Hematopoietic multipotent progenitor cell treated with erythropoietin and hydrocortisone succinate and interleukin-3 and kit ligand, for 4 days (in vitro differentiated cells): ENCODE measurements at regions not wholly inside any gene's neighbourhood (a gene's known extent, or its start where the extent isn't known, plus 50 kb on each side); places are given as distances from the start of the nearest gene placed in this dataset.

Experiments used
- DNase-seq: peaks from one replicate; pipeline ENCODE4 v3.0.0-alpha.2; 2015

DNA sequence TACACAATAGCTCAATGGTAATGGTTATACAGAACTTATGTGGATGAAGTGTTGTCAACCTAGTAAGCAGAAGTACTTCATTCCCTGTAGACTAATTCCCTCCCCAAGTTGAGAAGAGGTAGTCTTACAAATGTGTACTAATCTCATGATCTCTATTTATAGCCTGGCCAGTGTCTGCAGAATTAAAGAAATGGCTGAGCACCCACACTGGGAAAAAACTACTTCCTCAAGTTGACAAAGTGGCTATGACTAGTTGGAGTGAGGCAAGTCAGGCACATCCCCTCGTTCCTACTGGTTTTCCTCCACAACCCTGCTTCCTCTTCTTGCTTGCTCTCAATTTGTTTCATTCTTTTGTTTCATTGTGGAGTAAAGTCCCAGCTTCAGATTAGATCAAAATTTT, 566.7 kb upstream of the ZNF717 start:
- DNase-seq, result no peak

DNA sequence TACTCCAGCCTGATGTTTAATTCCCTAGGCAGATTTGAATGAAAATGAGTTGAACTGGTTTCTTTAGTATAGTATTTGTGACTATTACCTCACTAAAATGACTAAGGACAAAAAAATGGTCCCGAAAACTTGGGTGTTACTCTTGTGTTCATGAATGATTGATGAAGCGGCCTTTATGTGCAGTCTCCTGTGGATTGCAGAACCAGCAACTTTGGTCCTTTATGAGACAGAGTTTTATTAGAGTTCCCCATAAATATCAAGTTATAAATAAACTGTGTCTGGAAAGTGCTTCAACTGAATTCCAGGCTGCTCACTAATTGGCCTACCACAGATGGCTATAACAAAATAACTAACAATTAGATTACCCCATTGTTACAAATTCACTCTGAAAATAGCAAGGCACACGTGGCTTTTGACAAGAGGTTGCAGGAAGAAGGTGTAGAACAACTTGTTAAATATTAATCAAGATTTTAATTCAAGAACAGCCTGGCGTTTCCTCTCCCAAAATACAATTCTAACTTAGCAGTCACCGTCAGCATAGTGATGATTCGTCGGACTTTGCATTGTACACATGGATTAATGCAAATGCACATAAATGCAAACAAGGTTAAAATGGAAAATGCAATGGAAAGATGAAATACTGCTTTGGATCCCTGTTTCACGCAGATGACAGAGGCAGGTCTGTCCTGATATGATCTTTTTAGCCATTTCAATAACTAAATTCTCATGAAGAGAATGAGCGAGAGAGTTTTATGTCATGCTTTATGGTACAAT, 567.3 kb upstream of the ZNF717 start:
- no peak for DNase-seq

DNA sequence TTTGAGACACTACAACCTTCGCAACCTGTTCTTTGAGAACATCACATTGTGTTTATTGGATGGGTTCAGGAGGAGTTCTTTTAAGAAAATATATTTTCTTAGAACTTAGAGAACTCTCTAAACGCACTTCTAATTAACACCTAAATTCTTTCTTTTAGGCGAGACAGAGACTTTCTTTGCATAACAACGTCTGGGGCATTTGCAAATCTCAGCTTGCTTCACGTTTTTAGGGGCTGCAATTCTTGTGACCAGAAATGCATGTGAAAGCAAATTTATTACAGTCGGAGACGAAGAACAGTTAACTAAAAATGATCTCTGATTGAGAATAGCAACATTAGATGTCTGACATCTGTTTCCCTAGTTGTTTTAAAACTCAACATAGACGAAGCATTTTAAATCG, 568.3 kb upstream of the ZNF717 start:
- DNase-seq, result no peak

DNA sequence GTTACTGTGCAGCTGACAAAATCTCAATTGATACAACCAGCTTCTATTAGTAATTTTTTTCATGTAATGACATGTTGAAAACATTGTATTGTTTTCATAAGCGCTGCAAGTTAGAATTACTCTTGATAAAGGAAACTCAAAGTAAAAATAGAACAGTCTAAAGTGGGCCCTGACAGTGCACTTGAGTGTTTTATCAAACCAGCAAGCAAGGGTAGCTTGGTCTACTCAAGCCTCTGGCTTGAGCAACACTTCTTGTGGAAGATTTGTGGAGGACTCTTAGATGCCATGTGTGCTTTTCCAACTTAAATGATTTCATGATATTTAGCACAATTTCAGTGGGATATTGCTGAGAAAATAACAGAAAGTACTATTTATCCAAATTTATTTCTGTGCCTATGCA, 575.7 kb upstream of the ZNF717 start:
- no peak for DNase-seq

DNA sequence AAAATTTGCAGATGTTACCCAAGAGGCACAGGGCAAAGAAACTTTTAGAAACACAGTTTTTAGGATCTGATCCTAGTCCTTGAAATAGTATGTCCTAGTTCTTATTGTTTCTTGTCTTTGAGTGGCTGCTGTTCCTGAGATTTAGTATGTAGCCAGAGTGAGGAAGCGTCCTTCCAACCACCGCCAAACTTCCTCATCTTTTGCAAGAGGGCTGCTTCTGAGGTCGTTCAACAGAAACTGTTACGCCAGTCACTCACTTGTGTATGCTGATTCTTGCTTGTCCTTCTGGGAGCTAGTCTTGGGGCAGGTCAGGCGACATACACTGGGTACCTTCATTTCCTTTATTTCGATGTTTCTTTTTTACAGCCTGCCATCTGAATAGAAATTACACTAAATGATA, 577.3 kb upstream of the ZNF717 start:
- DNase-seq, result no peak

DNA sequence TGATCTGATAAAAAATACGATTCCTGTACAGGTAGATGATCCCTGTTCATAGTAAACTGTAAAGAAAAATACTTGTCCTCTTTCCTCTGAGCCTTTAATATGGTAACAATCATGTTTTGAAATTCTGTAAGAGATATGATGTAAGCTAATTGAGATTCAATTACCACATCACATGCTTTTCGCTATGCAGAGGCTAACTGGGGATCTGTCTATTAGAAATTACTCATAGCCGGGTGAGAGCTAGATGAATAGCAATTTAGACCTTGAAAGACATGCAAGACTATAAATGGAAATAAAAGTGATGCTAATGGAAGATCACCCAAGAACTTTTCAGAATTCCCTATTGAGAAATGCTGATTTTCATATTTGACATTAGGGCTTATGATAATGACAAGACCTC, 579.9 kb upstream of the ZNF717 start:
- no peak for DNase-seq

DNA sequence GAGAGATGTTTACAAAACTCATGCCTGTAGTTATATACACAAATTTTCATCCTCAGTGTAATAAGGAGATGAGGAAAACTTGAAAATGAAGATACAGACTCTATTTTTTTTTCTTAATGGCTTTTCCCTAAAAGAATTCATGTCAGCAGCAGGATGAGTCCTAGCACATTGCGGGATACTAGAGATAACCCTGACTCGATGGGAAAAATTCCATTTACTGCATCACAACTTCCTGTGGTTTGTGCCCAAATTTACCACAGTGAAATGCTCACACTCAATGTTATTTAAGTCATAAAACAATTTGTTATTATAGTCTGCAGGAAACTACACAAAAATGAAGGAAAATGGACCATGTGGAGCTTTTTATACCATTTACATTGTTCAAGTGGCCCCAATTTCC, 581.9 kb upstream of the ZNF717 start:
- DNase-seq, result no peak

DNA sequence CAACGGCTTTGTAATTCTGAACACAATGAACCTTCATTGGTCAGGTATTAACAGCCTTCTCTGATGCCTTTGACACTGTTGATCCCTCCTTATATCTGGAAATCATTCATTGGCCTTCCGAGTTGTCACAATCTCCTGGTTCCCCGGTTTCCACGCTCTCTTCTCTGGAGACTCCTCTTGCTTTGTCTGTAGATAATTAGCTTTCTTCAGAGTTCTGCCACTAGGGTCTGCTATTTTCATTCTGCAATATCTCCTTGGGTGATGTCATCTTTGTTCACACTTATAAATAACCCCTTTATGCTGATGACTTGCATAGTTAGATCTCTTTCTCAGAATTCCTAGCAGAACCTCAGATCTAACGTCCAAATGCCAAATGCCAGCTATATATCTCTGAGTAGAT, 583.8 kb upstream of the ZNF717 start:
- DNase-seq, result peak; percentile 7

DNA sequence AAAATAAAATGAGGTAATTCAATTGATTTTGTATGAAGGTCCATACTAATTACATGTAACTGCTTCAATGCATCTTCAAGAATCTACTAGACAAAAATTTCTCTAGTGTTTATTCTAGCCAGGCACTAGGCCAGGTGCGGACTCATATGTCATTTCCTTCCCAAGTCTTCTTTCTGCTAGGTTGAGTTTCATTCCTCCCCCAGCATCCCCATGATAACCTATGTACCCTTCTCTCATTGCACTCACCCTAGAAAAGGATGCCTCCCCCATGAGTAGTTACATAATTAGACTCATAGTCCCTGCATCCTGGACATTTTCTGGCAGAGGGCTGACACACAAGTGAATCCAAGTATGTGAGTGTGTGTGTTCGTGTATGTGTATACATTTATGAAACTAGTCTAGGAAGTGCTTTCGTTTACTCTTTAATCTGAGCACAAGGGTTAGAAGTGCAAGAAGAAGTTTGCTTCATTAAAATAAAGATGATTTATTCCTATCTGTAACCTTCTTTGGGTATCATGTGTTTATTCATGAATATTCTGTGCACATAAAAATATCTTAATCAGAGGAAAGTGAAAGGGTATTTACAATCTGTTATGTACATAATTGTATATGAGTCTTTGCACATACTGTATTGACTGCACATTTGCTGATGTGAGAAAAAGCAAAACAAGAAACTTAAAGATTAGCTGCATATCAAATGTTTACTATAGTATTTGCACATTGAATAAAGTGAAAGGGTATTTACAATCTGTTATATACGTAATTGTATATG, 585.6 kb upstream of the ZNF717 start:
- DNase-seq, result no peak

DNA sequence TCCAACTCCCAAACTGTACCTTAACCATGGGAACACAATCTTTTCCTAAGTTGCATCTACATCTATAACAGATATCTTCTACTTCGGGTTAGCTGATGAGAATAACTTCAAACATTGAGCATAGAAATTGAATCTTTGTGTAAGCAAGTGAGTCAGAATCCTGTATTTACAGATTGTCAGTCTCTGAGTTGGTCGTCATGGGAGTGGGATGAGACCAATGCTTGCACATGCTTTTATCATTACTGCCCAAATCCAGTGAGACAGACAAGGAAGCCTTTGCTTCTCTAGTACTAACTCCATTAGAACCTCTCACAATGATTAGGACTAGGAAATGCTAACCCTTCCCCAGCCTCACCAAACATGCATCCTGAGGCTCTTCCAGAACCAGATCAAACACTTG, 587.1 kb upstream of the ZNF717 start:
- DNase-seq, result no peak

DNA sequence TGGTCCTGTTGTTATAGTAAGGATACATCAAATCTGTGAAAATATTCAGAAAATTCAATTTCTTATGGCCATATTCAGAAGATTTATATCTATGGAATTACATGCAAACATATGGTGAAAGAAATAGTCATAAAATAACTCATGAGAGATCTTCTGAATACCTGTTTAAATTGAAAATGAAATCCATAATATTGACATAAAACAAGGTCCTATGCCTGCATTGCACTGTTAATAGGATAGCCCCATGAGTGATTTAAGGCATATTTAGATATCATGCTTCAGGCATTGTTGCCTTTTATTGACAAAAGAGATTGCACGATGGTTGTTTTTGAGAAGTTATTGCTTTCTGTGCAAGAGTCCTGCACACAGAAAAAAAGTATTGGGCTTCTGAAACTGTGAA, 591.7 kb upstream of the ZNF717 start:
- no peak for DNase-seq

DNA sequence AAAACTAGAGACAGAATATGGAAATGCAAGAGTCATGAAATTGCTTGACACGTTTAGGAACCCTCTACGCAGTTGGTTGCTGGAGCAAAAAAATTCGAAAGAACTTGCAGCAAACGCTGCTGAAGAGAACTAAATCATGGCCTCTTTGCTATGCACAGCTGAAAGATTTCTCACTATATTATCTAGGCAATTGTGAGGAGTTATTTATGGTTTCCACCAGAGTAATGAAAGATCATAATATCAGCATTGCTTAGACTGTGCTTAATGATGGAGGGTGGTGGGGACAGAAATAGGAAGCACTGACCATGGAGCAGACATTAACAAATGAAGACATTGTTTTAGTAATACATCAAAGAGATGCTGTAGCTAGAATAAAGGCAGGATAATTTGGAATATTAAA, 593.4 kb upstream of the ZNF717 start:
- no peak for DNase-seq

DNA sequence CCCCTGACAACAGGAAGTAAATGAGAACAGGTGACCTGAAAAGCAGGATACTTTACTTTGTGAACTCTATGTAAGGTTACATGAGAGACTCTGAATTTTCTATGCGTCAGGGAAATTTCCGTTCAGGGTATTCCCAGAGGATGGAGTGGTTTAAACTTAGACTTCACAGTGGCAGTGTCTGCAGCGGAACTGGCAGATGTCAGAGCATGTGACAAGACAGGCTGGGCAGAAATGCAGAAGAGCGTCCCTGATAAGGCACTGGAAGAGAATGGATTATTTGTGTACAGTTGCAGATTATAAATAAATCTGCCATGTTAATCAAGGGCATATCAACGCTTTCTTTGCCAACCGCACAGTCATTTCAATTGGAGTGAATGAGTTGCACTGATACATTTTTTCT, 598.4 kb upstream of the ZNF717 start:
- DNase-seq, result no peak

DNA sequence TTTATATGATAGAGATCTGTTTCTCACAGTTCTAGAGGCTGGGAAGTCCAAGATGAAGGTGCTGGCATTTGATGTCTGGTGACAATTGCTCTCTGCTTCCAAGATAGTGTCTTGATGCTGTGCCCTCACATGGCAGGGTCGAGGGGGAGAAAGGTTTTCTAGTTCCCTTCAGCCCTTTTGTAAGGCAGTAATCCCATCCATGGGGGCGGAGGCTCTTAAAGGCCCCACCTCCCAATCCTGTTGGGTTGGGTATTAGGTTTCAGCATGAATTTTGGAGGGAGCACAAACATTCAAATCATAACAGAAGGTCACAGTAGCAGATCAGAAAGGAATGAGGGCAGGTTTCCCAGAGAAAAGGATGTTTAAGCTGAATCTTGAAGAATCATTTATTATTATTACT, 601.7 kb upstream of the ZNF717 start:
- DNase-seq, result no peak

DNA sequence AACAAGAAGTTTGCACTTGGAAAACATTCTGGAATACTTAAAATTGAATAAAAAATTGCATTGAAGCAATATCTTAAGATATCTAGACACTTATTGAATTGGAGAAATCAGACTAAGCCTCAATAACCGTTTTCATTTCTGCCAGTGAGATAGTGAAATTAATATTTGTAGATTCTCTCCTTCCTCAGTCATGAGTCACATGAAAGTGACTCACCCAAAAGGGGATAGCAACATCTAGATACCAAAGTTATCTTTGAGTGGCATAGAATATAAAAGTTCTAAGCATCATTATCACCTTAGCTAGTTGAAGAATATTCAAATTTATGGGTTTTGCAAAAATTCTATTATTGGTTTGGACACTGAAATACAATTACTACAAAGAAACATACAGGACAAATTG, 614.8 kb upstream of the ZNF717 start:
- no peak for DNase-seq

DNA sequence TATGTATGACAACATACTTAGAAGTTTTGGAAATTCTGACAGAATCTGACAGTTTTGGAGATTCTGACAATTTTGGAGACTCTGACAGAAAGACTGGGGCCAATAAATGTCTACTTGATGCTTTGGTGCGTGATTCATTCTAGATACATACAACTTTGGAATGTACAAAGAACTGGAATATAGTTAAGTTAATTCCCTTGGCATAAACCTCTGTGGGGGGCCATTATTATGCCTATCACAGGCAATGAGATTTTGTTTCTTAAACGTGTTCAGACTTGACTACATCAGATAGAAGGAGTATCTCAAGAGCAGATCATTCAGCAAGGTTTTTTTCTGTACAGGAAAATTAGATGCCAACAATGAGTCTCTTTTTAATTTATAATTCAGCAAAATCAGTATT, 617.6 kb upstream of the ZNF717 start:
- no peak for DNase-seq

DNA sequence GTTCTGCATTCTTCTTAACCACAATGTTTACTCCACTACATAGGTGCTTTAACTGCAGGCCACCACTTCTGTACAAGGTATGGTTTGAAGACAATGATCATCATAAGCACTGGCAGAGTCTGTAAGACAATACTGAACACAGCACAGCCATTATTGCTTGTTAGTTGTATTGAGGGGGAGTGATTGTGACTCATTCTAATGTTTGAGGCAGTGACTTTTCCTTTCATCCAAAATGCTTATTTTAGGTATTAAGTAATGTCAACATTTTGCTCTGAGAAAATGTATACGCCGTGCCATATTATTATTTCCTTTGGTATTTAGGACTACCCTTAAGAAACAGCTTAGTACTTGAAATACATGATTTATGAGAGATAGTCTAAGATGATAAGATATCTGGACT, 618.2 kb upstream of the ZNF717 start:
- DNase-seq, result no peak

DNA sequence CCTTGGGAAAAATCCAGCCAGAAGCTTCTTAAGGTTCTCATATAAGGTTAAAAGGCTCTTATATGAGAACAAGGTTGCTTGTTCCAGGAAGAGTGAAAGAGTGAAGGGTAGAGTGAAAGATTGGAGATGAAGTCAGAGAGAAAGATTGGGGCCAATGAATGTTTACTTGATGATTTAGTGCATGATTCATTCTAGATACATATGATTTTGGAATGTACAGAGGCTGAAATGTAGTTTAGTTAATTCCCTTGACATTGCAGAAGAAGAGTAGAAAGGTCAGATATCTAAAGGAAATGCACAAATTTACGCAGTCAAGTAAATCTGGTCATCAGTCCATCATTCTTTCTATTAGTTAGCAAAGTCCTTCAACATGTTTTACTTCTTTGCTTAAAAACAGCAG, 619.8 kb upstream of the ZNF717 start:
- no peak for DNase-seq

DNA sequence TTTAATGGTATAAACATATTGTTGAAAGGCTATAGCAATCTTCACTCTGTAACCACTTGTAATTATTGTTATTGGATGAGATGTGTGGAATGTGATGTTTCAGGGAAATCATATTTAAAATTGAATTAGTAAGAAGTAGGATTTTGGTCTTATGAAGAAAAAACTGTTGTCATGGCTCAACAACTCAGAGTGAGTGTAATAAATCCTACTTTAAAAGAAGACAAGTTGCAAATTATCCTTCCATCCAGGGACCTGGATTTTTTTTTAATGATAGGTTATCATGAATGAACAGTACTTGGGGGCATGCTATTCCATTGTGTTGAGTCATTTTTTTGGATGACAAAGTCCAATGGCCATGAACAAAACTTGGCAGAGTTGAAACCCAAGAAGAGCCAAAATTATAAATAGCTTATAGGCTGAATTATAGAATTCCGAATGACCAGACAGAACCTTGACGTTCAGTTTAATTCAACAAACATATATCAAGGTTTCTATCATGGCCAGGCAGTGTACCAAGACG, 625.5 kb upstream of the ZNF717 start:
- DNase-seq, result no peak

DNA sequence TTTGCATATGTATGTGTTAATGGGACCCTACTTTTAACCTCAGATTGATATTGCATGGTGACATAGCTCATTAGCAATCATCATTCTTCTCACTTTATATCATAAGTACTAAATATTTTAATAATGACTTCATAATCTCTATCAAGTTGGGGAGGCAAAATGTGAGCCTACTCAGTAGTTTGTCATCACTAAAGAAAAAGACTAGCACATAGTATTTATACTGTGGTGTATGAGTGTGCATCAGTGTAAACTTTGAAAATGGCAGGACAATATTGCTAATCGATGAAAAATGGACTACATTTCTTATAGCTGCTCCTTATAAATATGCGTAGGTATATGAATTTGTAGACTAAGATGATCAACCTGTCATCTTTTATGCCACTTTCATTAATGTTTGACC, 624.5 kb upstream of the ROBO2 start:
- DNase-seq, result no peak

DNA sequence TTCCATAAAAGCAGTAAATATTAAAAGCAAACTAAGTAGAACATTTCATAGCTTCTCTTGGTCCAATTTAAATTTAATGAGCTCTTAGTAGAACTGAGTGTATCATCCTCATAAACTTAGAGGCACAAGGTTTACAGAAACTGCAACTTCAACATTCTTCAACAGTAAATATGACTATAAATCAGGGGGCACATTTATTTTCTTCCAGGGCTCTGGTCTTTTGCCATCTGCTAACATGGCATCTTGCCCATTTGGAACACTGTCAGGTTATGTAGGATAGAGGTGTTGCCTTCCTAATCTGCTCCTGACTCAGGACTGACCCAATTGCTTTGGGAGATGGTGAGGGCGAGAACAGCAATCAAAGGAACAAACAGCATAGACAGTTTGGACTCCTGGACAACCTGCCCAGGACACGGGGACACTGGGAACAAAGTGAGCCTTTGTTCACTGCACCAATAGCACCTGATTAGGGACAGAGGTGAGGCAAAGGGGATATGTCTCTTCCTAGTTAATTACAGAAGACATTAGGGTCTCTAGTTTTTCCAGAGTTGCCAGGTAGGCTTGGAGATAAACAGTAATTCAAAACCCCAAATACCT, 610.2 kb upstream of the ROBO2 start:
- no peak for DNase-seq

DNA sequence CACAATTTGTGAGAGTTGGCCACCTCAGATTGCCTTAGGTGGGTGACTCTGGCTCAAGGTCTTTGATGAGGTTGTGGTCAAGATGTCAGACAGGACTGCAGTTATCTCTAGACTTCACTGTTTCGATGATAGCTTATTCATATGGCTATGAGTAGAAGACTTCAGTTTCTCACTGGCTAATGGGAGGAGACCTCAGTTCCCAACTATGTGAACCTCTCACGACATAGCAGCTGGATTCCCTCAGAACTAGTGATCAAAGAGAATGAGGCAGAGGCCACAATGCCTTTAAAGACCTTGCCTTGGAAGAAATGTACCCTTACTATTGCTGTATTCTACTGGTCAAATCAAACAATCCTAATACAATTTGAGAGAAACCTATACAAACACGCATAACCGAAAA, 607.5 kb upstream of the ROBO2 start:
- no peak for DNase-seq

DNA sequence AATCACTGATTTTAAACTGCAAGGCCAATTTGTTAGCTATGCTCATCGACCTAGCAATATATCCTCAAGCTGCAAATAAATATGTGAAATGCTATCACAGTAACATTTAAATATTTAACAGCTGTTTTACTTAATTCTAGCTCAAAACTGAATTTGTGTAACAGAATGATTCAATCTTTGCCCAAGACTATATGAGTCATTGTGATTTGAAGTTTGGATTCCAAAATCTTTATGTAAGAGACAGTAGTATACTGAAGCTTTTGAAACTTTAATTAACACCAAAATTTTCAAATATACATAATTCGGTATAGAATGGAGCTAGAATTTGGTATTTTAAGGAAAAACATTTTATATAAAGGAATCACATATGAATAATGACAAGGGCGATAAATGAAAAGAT, 603.0 kb upstream of the ROBO2 start:
- no peak for DNase-seq

DNA sequence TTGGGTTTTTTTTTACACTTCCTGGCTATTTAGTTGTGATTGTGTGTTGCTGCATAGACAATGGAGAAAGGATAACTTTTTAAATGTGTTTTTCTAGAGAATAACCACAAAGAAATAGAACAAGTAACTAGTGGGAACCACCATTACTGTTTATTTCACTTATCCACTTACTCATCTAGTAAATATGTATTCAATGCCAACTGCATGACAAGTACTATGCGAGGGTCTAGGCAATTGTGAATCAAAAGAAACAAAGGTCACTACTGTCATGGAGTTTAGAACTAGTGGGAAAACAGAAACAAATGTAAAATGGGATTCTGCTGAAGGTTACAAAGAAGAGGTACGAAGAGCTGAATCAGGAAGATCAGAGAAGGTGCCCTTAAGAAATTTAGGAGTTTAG, 600.9 kb upstream of the ROBO2 start:
- no peak for DNase-seq
